Osteoblast (primary cell): ENCODE measurements at regions not wholly inside any gene's neighbourhood (a gene's known extent, or its start where the extent isn't known, plus 50 kb on each side); places are given as distances from the start of the nearest gene placed in this dataset.

Source experiments
- DNase-seq: peaks from one replicate; pipeline ENCODE4 v3.0.0; 2011; ENCODE audit warnings: low spot score, mixed read lengths; ENCODE audit not compliant: insufficient read length; ENCODE audit errors: missing footprints
- H2AFZ ChIP-seq: 2 replicates; pipeline ENCODE4 v1.6.0; 2011; ENCODE audit warnings: mild to moderate bottlenecking, low read length
- H3K27ac ChIP-seq: 2 replicates; pipeline ENCODE4 v1.5.1; 2011; ENCODE audit warnings: mild to moderate bottlenecking, low read depth, low read length, moderate library complexity
- H3K27me3 ChIP-seq: 2 replicates; pipeline ENCODE4 v1.6.0; 2012; ENCODE audit warnings: mild to moderate bottlenecking, control low read depth, inconsistent platforms, low read length, moderate library complexity; ENCODE audit not compliant: insufficient read depth
- H3K36me3 ChIP-seq: 2 replicates; pipeline ENCODE4 v1.5.1; 2011; ENCODE audit warnings: mild to moderate bottlenecking, low read length, control low read depth, moderate library complexity; ENCODE audit not compliant: insufficient read depth
- H3K4me1 ChIP-seq: 2 replicates; pipeline ENCODE4 v1.5.1; 2011; ENCODE audit warnings: mild to moderate bottlenecking, low read length, control low read depth, moderate library complexity; ENCODE audit not compliant: insufficient read depth
- H3K4me2 ChIP-seq: 2 replicates; pipeline ENCODE4 v1.6.0; 2011; ENCODE audit warnings: mild to moderate bottlenecking, low read length; ENCODE audit not compliant: insufficient read depth
- H3K4me3 ChIP-seq: fragments of 200-600 bp; sonication (generic); 3 replicates; pipeline ENCODE4 v1.5.1; 2012; ENCODE audit warnings: mild to moderate bottlenecking, low read length, inconsistent platforms; ENCODE audit not compliant: insufficient read depth
- H3K79me2 ChIP-seq: 2 replicates; pipeline ENCODE4 v1.6.0; 2012; ENCODE audit warnings: mild to moderate bottlenecking, low read length, control low read depth, inconsistent platforms; ENCODE audit not compliant: insufficient read depth
- H3K9me3 ChIP-seq: 2 replicates; pipeline ENCODE4 v1.5.1; 2011; ENCODE audit warnings: low read depth, low read length, control low read depth
- H4K20me1 ChIP-seq: 2 replicates; pipeline ENCODE4 v1.6.0; 2012; ENCODE audit warnings: mild to moderate bottlenecking, low read length, control low read depth; ENCODE audit not compliant: insufficient read depth
- CTCF ChIP-seq: IDR thresholded peaks from 2 replicates; pipeline ENCODE4 v1.5.1; 2011; ENCODE audit warnings: mild to moderate bottlenecking, low read depth, low read length, moderate library complexity; ENCODE audit errors: extremely low read depth

- TF ChIP-seq CTCF: no peak
- Histone ChIP-seq H3K4me3 (no peak overlapping the region), H3K27me3 (no peaks in the 10 kb centered on the region), H4K20me1 (no peaks in the 10 kb centered on the region), H3K36me3 (no peaks in the 10 kb centered on the region), H3K79me2 (no peaks in the 10 kb centered on the region), H3K4me2 (no peak overlapping the region), H3K27ac (no peak overlapping the region), H2AFZ (no peak overlapping the region), H3K9me3 (peaks cover 3% of the 10 kb centered on the region), H3K4me1 (no peaks in the 10 kb centered on the region)
- no peak for DNase-seq
Observed at GRCh38 chrX:7698248-7698647, 144.7 kb upstream of the VCX start.

GRCh38 chrX:7690842-7691241, 152.1 kb upstream of the VCX start:
- no peak for DNase-seq
- Histone ChIP-seq H3K36me3 (no peaks in the 10 kb centered on the region), H4K20me1 (no peaks in the 10 kb centered on the region), H3K79me2 (no peaks in the 10 kb centered on the region), H3K27me3 (no peaks in the 10 kb centered on the region), H3K4me1 (no peaks in the 10 kb centered on the region), H3K4me3 (no peak overlapping the region), H2AFZ (no peak overlapping the region), H3K27ac (no peak overlapping the region), H3K9me3 (no peaks in the 10 kb centered on the region), H3K4me2 (no peak overlapping the region)
- TF ChIP-seq CTCF: no peak

GRCh38 chrX:7689791-7690412, 153.1 kb upstream of the VCX start:
- Histone ChIP-seq H3K9me3 (no peaks in the 10 kb centered on the region), H3K4me1 (no peaks in the 10 kb centered on the region), H3K27me3 (no peaks in the 10 kb centered on the region), H3K4me3 (no peak overlapping the region), H3K36me3 (no peaks in the 10 kb centered on the region), H4K20me1 (no peaks in the 10 kb centered on the region), H3K27ac (no peak overlapping the region), H3K4me2 (no peak overlapping the region), H3K79me2 (no peaks in the 10 kb centered on the region), H2AFZ (no peak overlapping the region)
- DNase-seq: no peak
- TF ChIP-seq CTCF: no peak

GRCh38 chrX:7680181-7680580, 162.8 kb upstream of the VCX start:
- H3K4me1 ChIP-seq: no peaks in the 10 kb centered on the region
- H4K20me1 ChIP-seq: no peaks in the 10 kb centered on the region
- H3K4me2 ChIP-seq: no peak overlapping the region
- H3K36me3 ChIP-seq: no peaks in the 10 kb centered on the region
- DNase-seq: no peak
- no peak overlapping the region for H3K27ac ChIP-seq
- no peak overlapping the region for H3K4me3 ChIP-seq
- TF ChIP-seq CTCF: no peak
- no peak overlapping the region for H2AFZ ChIP-seq
- no peaks in the 10 kb centered on the region for H3K79me2 ChIP-seq
- H3K27me3 ChIP-seq: no peaks in the 10 kb centered on the region
- H3K9me3 ChIP-seq: no peaks in the 10 kb centered on the region
